ENCODE measurements at regions not wholly inside any gene's neighbourhood (a gene's known extent, or its start where the extent isn't known, plus 50 kb on each side); places are given as distances from the start of the nearest gene placed in this dataset.

GRCh38 chr15:62644889-62645742 lies 397.4 kb upstream of the TPM1 start (continued):
- TF ChIP-seq REST (IDR thresholded peaks at IDR 0.05) (no peak), TAF1 (conservative IDR thresholded peaks at IDR 0.05) (no peak), YY1 (IDR thresholded peaks at IDR 0.05) (no peak), EGR1 (IDR thresholded peaks at IDR 0.05; ENCODE audit: low read depth in 2 of 2) (no peak), FOXA2 (IDR thresholded peaks at IDR 0.05) (no peak)

GRCh38 chr15:62647202-62647842 lies 395.2 kb upstream of the TPM1 start:
- Histone ChIP-seq H3K36me3 (ENCODE audit: control insufficient read depth in 4 of 4, insufficient read depth in 3 of 4, low read depth in 1 of 4, low read length in 3 of 4) (no peaks in the 10 kb centered on the region), H3K4me3 (ENCODE audit: low read depth in 1 of 3, low read length in 3 of 3) (no peak overlapping the region), H3K27me3 (ENCODE audit: control insufficient read depth in 4 of 4, insufficient read depth in 4 of 4, low read length in 3 of 4) (no peaks in the 10 kb centered on the region), H3K9me3 (ENCODE audit: control insufficient read depth in 4 of 4, low read length in 3 of 4) (no peaks in the 10 kb centered on the region), H3K4me1 (ENCODE audit: control insufficient read depth in 4 of 4, insufficient read depth in 4 of 4, low read length in 3 of 4) (no peaks in the 10 kb centered on the region), H3K9ac (ENCODE audit: low read depth in 1 of 2, low read length in 2 of 2) (no peak overlapping the region), H3K27ac (ENCODE audit: low read depth in 1 of 2, low read length in 2 of 2) (no peak overlapping the region)
- no peak for DNase-seq (ENCODE audit: low spot score)
- WGBS: 91% methylated on average over 12 of the region's 12 CpGs
- TF ChIP-seq YY1 (IDR thresholded peaks at IDR 0.05): no peak
- no peak for TF ChIP-seq ATF3 (IDR thresholded peaks at IDR 0.05)
- no peak for TF ChIP-seq HNF4G (IDR thresholded peaks at IDR 0.05)
- TF ChIP-seq SP1 (IDR thresholded peaks at IDR 0.05): no peak
- TF ChIP-seq FOXA1 (IDR thresholded peaks at IDR 0.05): no peak
- TF ChIP-seq GABPA (IDR thresholded peaks at IDR 0.05 in 1 of 2, conservative IDR thresholded peaks at IDR 0.05 in 1 of 2): no peak
- no peak for TF ChIP-seq RAD21 (IDR thresholded peaks at IDR 0.05)
- no peak for TF ChIP-seq TAF1 (conservative IDR thresholded peaks at IDR 0.05)
- TF ChIP-seq EGR1 (IDR thresholded peaks at IDR 0.05; ENCODE audit: low read depth in 2 of 2): no peak
- TF ChIP-seq MAX (IDR thresholded peaks at IDR 0.05): no peak
- TF ChIP-seq NR2F2 (IDR thresholded peaks at IDR 0.05): no peak
- TF ChIP-seq HNF4A (conservative IDR thresholded peaks at IDR 0.05): no peak
- no peak for TF ChIP-seq REST (IDR thresholded peaks at IDR 0.05)
- TF ChIP-seq ZBTB33 (IDR thresholded peaks at IDR 0.05): no peak
- no peak for TF ChIP-seq JUND (IDR thresholded peaks at IDR 0.05)
- no peak for TF ChIP-seq RXRA (IDR thresholded peaks at IDR 0.05)
- TF ChIP-seq CTCF (IDR thresholded peaks at IDR 0.05; ENCODE audit: low read depth, low read length, missing input control): no peak
- TF ChIP-seq FOXA2 (IDR thresholded peaks at IDR 0.05): no peak

Data from liver (tissue), 8 donors.